ENCODE measurements at regions not wholly inside any gene's neighbourhood (a gene's known extent, or its start where the extent isn't known, plus 50 kb on each side); places are given as distances from the start of the nearest gene placed in this dataset.

DNA sequence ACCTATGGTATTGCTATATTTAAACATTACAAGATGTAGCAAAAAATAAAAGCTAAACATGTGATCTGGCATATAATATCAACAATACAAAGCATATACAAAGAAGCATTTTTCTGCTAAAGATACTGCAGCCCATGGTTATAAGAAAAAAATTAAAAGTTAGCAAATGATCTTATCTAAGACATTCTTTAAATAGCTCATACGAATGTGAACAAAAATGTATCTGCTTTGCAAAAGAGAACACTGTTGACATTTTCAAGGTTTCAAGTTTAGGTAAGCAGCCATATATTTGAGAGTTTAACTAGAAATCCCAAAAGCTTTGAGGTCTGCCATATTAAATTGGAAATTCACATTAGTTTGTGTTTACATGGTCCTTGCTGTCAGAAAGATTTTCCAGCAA is 301.0 kb upstream of the SLC39A10 start:
- ChIA-PET POLR2A (no interaction called here), CTCF (interaction anchor here (1.3 to 1.5 kb wide), 2 partner anchors 15 to 304 kb away, joined by 3 to 5 read pairs; no protein-coding TSS in a partner anchor)
- no peak for DNase-seq (ENCODE audit: low read depth, low spot score)
- TF ChIP-seq, protein P1, sequence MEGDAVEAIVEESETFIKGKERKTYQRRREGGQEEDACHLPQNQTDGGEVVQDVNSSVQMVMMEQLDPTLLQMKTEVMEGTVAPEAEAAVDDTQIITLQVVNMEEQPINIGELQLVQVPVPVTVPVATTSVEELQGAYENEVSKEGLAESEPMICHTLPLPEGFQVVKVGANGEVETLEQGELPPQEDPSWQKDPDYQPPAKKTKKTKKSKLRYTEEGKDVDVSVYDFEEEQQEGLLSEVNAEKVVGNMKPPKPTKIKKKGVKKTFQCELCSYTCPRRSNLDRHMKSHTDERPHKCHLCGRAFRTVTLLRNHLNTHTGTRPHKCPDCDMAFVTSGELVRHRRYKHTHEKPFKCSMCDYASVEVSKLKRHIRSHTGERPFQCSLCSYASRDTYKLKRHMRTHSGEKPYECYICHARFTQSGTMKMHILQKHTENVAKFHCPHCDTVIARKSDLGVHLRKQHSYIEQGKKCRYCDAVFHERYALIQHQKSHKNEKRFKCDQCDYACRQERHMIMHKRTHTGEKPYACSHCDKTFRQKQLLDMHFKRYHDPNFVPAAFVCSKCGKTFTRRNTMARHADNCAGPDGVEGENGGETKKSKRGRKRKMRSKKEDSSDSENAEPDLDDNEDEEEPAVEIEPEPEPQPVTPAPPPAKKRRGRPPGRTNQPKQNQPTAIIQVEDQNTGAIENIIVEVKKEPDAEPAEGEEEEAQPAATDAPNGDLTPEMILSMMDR (IDR thresholded peaks at IDR 0.05; ENCODE audit: insufficient read depth, low read length, missing control alignments) = no peak
- no peak overlapping the region for H3K4me3 ChIP-seq (ENCODE audit: low read depth, low read length)

DNA sequence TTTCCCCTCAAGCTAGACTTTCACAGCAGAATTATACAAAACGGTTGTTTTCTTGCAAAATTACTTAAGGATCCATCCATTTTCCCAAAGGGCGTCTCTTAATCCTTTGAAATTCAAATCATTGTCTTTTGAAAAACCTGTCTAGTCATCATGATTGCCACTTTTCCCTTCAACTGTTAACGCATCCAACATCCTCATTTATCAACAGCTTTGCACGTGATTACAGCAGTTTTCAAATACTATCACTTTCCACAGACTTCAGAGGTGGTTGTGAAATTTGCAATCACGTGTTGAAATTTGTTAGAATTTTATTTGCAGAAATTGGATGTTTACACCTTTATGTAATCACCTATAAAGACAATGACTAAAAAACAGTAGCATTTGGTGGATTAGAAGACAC is 304.4 kb upstream of the SLC39A10 start:
- TF ChIP-seq, protein P1 (IDR thresholded peaks at IDR 0.05; ENCODE audit: insufficient read depth, low read length, missing control alignments) = no peak
- DNase-seq (ENCODE audit: low read depth, low spot score) = no peak
- H3K4me3 ChIP-seq (ENCODE audit: low read depth, low read length) = no peak overlapping the region
- POLR2A ChIA-PET = no interaction called here
- CTCF ChIA-PET = no interaction called here

DNA sequence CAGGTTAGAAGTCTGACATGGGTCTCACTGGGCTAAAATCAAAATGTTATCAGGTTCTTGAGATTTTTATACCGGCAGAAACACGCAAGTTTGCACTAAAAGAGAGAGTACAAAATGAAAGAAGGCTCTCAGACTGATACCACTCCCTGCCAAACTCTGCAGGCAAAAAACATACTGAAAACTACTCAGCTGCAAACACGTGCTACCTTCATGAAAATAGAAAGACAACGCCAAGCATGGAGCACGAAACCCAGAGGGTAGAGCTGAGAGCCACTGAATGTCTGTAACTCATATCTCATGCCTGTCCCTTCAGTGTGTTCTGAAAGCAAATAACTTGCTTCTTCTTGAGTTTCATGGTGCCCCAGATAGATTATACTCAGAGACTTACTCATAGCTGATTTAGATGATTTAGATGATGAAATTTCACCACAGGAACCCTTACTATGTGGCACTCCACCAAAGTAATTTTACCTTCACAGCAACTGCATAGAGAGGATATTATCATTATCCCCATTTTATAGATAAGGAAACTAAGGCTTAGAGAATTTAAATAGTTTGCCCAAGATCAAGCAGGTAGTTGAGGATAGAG is 313.0 kb upstream of the SLC39A10 start:
- no peak overlapping the region for H3K4me3 ChIP-seq (ENCODE audit: low read depth, low read length)
- POLR2A ChIA-PET = no interaction called here
- TF ChIP-seq, protein P1 (IDR thresholded peaks at IDR 0.05; ENCODE audit: insufficient read depth, low read length, missing control alignments) = no peak
- peak; percentile 49 for DNase-seq (ENCODE audit: low read depth, low spot score)
- CTCF ChIA-PET = no interaction called here

DNA sequence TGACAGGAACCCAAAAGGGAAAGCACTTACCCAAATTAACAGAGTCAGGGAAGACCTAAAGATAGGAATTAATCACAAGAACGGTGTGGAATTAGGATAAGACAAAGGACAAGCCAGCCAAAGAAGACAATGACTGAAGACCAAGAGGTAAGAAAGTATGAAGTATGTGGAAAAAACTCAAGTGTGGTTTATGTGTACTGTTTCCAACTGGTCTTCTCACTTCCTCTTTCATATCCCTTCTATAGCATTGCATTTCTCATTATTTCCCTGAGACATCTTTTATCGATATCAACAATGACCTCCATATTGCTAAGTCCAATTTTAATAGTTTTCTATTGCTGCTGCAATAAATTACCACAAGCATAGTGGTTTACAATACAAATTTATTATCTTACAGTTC is 313.5 kb upstream of the SLC39A10 start:
- CTCF ChIA-PET = no interaction called here
- TF ChIP-seq, protein P1 (IDR thresholded peaks at IDR 0.05; ENCODE audit: insufficient read depth, low read length, missing control alignments) = no peak
- no peak overlapping the region for H3K4me3 ChIP-seq (ENCODE audit: low read depth, low read length)
- no peak for DNase-seq (ENCODE audit: low read depth, low spot score)
- POLR2A ChIA-PET = no interaction called here

DNA sequence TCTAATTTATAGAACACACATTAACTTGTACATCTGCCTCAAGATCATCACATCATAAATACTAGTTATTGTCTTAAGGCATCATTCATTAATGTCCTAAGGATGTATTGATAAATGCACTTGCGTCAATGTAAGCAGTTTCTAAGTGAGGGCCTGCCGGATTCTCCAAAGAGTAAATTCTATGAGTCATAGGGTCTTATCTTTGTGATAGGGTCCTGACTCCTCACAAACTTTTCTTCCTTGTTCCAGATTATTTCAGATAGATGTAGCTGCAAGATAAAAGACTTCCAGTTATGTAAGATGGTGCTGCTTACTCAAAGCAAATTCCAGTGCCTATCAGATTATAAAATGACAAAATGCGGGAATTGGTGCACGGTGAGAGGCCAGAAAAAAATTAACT is 315.0 kb upstream of the SLC39A10 start:
- H3K4me3 ChIP-seq (ENCODE audit: low read depth, low read length) = no peak overlapping the region
- TF ChIP-seq, protein P1 (IDR thresholded peaks at IDR 0.05; ENCODE audit: insufficient read depth, low read length, missing control alignments) = no peak
- CTCF ChIA-PET = interaction anchor here (0.7 kb wide), 1 partner anchor 8 kb away, joined by 3 read pairs; no protein-coding TSS in a partner anchor
- POLR2A ChIA-PET = no interaction called here
- DNase-seq (ENCODE audit: low read depth, low spot score) = no peak

DNA sequence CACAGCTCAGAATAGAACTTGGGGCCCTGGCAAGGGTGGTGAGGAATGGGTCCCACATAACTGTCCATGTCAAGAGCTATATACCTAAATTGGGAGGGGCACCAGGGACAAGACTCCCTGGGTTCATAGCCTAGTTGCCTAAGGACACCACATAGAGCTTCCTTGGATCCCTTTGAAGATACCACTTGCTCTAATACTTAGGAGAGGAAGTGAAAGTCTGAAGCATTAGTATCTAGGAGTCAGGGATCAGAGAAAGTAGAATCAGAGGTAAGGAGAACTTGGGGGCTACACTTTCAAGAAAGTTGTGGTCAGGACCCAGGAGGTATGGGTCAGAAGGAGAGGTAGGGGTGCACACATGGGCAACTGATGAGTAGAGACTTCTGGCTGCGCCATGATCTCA is 318.2 kb upstream of the SLC39A10 start:
- TF ChIP-seq, protein P1 (IDR thresholded peaks at IDR 0.05; ENCODE audit: insufficient read depth, low read length, missing control alignments) = no peak
- no peak overlapping the region for H3K4me3 ChIP-seq (ENCODE audit: low read depth, low read length)
- CTCF ChIA-PET = no interaction called here
- POLR2A ChIA-PET = no interaction called here
- DNase-seq (ENCODE audit: low read depth, low spot score) = no peak

All from AG04449 (cell line).